ENCODE measurements at regions not wholly inside any gene's neighbourhood (a gene's known extent, or its start where the extent isn't known, plus 50 kb on each side); places are given as distances from the start of the nearest gene placed in this dataset.

DNA sequence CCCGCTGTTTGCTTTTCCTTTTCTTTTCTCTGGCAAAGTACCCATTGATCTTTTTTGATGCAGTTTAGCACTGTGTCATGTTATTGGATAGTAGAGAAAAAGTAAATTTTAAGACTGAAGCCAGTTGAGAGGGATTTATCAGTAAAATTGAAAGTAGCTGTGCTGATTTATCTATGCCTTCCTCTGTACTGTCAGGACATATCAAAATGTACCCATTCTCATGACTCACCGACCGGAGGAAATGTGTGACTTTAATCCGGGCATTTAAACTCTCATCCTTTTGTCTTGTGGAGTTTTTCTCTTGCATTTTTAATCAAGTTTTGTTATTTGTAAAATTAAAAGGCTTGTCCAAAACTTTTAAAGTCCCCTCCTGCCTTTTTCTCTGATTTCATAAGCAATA lies 276.6 kb upstream of the FMN2 start:
- TF ChIP-seq, protein P1, sequence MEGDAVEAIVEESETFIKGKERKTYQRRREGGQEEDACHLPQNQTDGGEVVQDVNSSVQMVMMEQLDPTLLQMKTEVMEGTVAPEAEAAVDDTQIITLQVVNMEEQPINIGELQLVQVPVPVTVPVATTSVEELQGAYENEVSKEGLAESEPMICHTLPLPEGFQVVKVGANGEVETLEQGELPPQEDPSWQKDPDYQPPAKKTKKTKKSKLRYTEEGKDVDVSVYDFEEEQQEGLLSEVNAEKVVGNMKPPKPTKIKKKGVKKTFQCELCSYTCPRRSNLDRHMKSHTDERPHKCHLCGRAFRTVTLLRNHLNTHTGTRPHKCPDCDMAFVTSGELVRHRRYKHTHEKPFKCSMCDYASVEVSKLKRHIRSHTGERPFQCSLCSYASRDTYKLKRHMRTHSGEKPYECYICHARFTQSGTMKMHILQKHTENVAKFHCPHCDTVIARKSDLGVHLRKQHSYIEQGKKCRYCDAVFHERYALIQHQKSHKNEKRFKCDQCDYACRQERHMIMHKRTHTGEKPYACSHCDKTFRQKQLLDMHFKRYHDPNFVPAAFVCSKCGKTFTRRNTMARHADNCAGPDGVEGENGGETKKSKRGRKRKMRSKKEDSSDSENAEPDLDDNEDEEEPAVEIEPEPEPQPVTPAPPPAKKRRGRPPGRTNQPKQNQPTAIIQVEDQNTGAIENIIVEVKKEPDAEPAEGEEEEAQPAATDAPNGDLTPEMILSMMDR (IDR thresholded peaks at IDR 0.05): no peak
- TF ChIP-seq POLR2A (IDR thresholded peaks at IDR 0.05) (no peak), EP300 (IDR thresholded peaks at IDR 0.05) (no peak)

Data from stomach (tissue), 4 donors.